Brain microvascular endothelial cell (primary cell): ENCODE measurements at regions not wholly inside any gene's neighbourhood (a gene's known extent, or its start where the extent isn't known, plus 50 kb on each side); places are given as distances from the start of the nearest gene placed in this dataset.
"Not testable (repeated sequence)": the region's sequence is repeated elsewhere in the genome, so short reads cannot be mapped to it uniquely, and the experiment has no call there.

Source experiments
- DNase-seq: peaks from one replicate; pipeline ENCODE4 v3.0.0-alpha.2; 2020
- H3K27ac ChIP-seq: fragments of 250-450 bp; sonication (Bioruptor Pico); 2 replicates; pipeline ENCODE4 v1.5.1; 2020; ENCODE audit warnings: mild to moderate bottlenecking, moderate library complexity
- H3K27me3 ChIP-seq: fragments of 250-450 bp; sonication (Bioruptor Pico); replicated peaks from 2 replicates; pipeline ENCODE4 v1.5.1; 2020; ENCODE audit warnings: mild to moderate bottlenecking
- H3K36me3 ChIP-seq: fragments of 250-450 bp; sonication (Bioruptor Pico); replicated peaks from 2 replicates; pipeline ENCODE4 v1.5.1; 2020; ENCODE audit warnings: mild to moderate bottlenecking
- H3K4me3 ChIP-seq: 2 replicates; pipeline ENCODE4 v1.5.1; 2011; ENCODE audit warnings: low read depth, mild to moderate bottlenecking, control low read depth, low read length, moderate library complexity
- CTCF ChIP-seq: IDR thresholded peaks from 2 replicates; pipeline ENCODE4 v1.5.1; 2011; ENCODE audit warnings: low read depth, mild to moderate bottlenecking, moderate library complexity, low read length, control low read depth, inconsistent platforms; ENCODE audit errors: missing control alignments
- in situ Hi-C: cut with HindIII; loops from 2 replicates; pipeline ENCODE4 v1.10.0; 2017; ENCODE audit warnings: low sequenced_read_pairs, low pct_ligation_motif_present

GRCh38 chr10:35875016-35875676 lies 233.1 kb upstream of the FZD8 start:
- in situ Hi-C loops, result no loop called here
- no peaks in the 10 kb centered on the region for H3K27me3 ChIP-seq
- no peak overlapping the region for H3K4me3 ChIP-seq
- H3K27ac ChIP-seq, result no peak overlapping the region
- peak; percentile 42 for DNase-seq
- no peak for TF ChIP-seq CTCF
- no peaks in the 10 kb centered on the region for H3K36me3 ChIP-seq

- Histone ChIP-seq H3K4me3 (no peak overlapping the region), H3K36me3 (no peaks in the 10 kb centered on the region), H3K27me3 (no peaks in the 10 kb centered on the region), H3K27ac (no peak overlapping the region)
- in situ Hi-C loops, result no loop called here
- DNase-seq, result no peak
- no peak for TF ChIP-seq CTCF
These were observed 232.4 kb upstream of the FZD8 start for GRCh38 chr10:35874311-35875015.

GRCh38 chr10:35872671-35873070 lies 230.6 kb upstream of the FZD8 start:
- in situ Hi-C loops, result no loop called here
- Histone ChIP-seq H3K36me3 (no peaks in the 10 kb centered on the region), H3K27me3 (no peaks in the 10 kb centered on the region), H3K4me3 (no peak overlapping the region), H3K27ac (no peak overlapping the region)
- no peak for DNase-seq
- no peak for TF ChIP-seq CTCF

GRCh38 chr10:35870665-35871310 lies 228.7 kb upstream of the FZD8 start:
- H3K27me3 ChIP-seq, result no peaks in the 10 kb centered on the region
- DNase-seq, result no peak
- H3K4me3 ChIP-seq, result no peak overlapping the region
- H3K36me3 ChIP-seq, result no peaks in the 10 kb centered on the region
- H3K27ac ChIP-seq, result no peak overlapping the region
- in situ Hi-C loops, result no loop called here
- TF ChIP-seq CTCF, result no peak

- H3K4me3 ChIP-seq, H3K36me3 ChIP-seq, H3K27me3 ChIP-seq, DNase-seq, H3K27ac ChIP-seq, in situ Hi-C loops: not testable (repeated sequence)
These were observed 216.7 kb upstream of the FZD8 start for GRCh38 chr10:35858676-35859283.

- H3K4me3 ChIP-seq, result no peak overlapping the region
- no peaks in the 10 kb centered on the region for H3K36me3 ChIP-seq
- in situ Hi-C loops, result no loop called here
- no peaks in the 10 kb centered on the region for H3K27me3 ChIP-seq
- no peak for TF ChIP-seq CTCF
- no peak for DNase-seq
- no peak overlapping the region for H3K27ac ChIP-seq
These were observed 215.8 kb upstream of the FZD8 start for GRCh38 chr10:35857860-35858259.
